ENCODE measurements at regions not wholly inside any gene's neighbourhood (a gene's known extent, or its start where the extent isn't known, plus 50 kb on each side); places are given as distances from the start of the nearest gene placed in this dataset.

DNA sequence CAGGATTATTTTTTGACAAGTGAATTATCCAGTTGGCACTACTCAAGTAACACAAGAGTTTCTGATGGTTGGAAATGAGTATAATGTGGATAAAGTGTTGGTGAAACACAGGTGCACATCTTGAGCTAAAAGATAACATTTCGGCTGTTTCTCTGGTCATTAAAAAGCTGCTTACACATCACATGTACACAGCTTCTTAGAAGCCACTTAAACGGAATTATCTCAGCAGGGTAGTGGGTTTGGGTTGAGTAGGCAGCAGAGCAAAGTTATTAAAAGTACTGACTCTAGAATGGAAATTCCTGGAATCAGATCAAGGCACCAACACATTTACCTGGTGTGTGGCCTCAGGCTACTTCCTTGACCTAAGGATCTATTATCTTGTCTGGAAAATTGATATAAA is 55.4 kb upstream of the RASSF6 start:
- TF ChIP-seq EZH2 (IDR thresholded peaks at IDR 0.05; ENCODE audit: insufficient read depth, low read length), result no peak
- TF ChIP-seq, protein P1, sequence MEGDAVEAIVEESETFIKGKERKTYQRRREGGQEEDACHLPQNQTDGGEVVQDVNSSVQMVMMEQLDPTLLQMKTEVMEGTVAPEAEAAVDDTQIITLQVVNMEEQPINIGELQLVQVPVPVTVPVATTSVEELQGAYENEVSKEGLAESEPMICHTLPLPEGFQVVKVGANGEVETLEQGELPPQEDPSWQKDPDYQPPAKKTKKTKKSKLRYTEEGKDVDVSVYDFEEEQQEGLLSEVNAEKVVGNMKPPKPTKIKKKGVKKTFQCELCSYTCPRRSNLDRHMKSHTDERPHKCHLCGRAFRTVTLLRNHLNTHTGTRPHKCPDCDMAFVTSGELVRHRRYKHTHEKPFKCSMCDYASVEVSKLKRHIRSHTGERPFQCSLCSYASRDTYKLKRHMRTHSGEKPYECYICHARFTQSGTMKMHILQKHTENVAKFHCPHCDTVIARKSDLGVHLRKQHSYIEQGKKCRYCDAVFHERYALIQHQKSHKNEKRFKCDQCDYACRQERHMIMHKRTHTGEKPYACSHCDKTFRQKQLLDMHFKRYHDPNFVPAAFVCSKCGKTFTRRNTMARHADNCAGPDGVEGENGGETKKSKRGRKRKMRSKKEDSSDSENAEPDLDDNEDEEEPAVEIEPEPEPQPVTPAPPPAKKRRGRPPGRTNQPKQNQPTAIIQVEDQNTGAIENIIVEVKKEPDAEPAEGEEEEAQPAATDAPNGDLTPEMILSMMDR (IDR thresholded peaks at IDR 0.05; ENCODE audit: insufficient read depth, low read depth, low read length), result no peak
